ENCODE measurements at regions not wholly inside any gene's neighbourhood (a gene's known extent, or its start where the extent isn't known, plus 50 kb on each side); places are given as distances from the start of the nearest gene placed in this dataset.

GRCh38 chr5:71806711-71807110 lies 87.6 kb downstream of the CARTPT start:
- no peak overlapping the region for H3K4me3 ChIP-seq (replicated peaks; ENCODE audit: low read depth, low read length)
- no peak for DNase-seq (ENCODE audit: low read depth)
- no peak for TF ChIP-seq CTCF (IDR thresholded peaks at IDR 0.05; ENCODE audit: low read length, missing control alignments)

- no peak for TF ChIP-seq CTCF (IDR thresholded peaks at IDR 0.05; ENCODE audit: low read length, missing control alignments)
- no peak for DNase-seq (ENCODE audit: low read depth)
- H3K4me3 ChIP-seq (replicated peaks; ENCODE audit: low read depth, low read length), result no peak overlapping the region
These were observed 88.8 kb downstream of the CARTPT start for GRCh38 chr5:71807909-71808308.

GRCh38 chr5:71809446-71809845 lies 90.4 kb downstream of the CARTPT start:
- no peak overlapping the region for H3K4me3 ChIP-seq (replicated peaks; ENCODE audit: low read depth, low read length)
- no peak for TF ChIP-seq CTCF (IDR thresholded peaks at IDR 0.05; ENCODE audit: low read length, missing control alignments)
- no peak for DNase-seq (ENCODE audit: low read depth)

GRCh38 chr5:71810023-71810422 lies 90.9 kb downstream of the CARTPT start:
- no peak overlapping the region for H3K4me3 ChIP-seq (replicated peaks; ENCODE audit: low read depth, low read length)

GRCh38 chr5:71810471-71811195 lies 91.6 kb downstream of the CARTPT start:
- no peak for DNase-seq (ENCODE audit: low read depth)
- no peak overlapping the region for H3K4me3 ChIP-seq (replicated peaks; ENCODE audit: low read depth, low read length)
- TF ChIP-seq CTCF (IDR thresholded peaks at IDR 0.05; ENCODE audit: low read length, missing control alignments), result no peak

More at GRCh38 chr5:71810023-71810422, 90.9 kb downstream of the CARTPT start:
- no peak for DNase-seq (ENCODE audit: low read depth)
- no peak for TF ChIP-seq CTCF (IDR thresholded peaks at IDR 0.05; ENCODE audit: low read length, missing control alignments)

DNA sequence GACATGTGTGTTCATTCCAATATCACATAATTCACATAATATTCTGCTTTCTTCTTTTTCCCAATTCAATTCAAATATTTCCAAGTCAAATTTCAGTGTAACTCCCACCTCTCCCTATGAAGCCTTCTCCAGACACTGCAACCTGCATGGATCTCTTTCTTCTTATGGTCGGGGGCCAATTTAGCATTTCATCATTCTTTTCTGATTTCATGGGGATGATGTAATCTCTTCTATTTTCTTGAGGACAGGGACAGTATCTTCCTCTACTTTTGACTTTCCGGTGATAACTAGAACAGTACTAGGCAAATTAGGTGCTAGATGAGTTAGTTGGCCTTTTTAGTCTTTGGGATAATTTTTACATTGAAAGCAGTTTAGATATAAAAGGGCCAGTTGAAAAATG lies 92.7 kb downstream of the CARTPT start:
- no peak overlapping the region for H3K4me3 ChIP-seq (replicated peaks; ENCODE audit: low read depth, low read length)
- no peak for TF ChIP-seq CTCF (IDR thresholded peaks at IDR 0.05; ENCODE audit: low read length, missing control alignments)
- no peak for DNase-seq (ENCODE audit: low read depth)

- no peak for DNase-seq (ENCODE audit: low read depth)
- H3K4me3 ChIP-seq (replicated peaks; ENCODE audit: low read depth, low read length), result no peak overlapping the region
- no peak for TF ChIP-seq CTCF (IDR thresholded peaks at IDR 0.05; ENCODE audit: low read length, missing control alignments)
These were observed 97.2 kb downstream of the CARTPT start for GRCh38 chr5:71816307-71816706.
